SH-SY5Y (cell line): ENCODE measurements at regions not wholly inside any gene's neighbourhood (a gene's known extent, or its start where the extent isn't known, plus 50 kb on each side); places are given as distances from the start of the nearest gene placed in this dataset.

Source experiments
- GATA2 ChIP-seq: IDR thresholded peaks from 2 replicates; pipeline ENCODE4 v1.6.1; 2011; ENCODE audit warnings: mild to moderate bottlenecking, low read depth, low read length
- GATA3 ChIP-seq: IDR thresholded peaks from 2 replicates; pipeline ENCODE4 v1.6.1; 2011; ENCODE audit warnings: low read depth, mild to moderate bottlenecking, low read length, moderate library complexity

DNA sequence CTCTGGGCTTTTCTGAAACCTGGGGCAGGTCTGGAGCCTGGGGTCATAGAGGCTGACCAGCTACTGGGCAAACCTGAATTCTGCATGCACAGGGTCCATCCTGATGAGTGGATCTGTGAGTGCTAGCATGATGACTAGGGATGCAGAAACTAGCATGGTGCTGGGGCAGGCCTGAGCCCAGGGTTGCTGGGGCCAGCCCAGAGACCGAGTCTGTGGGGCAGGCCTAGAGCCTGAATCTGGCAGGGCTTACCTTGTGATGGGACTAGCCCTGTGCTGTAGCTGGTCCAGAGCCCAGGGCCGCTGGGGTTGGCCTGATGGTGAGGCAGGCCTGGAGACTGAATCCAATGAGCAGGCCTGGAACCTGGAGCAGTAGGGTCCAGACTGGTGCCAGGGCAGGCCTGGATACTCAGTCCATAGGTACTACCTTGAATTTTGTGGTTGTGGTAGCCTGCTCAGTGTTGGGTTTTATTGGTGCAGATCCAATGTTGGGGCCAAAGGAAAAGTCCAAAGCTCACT is 313.5 kb downstream of the TLR4 start:
- no peak for TF ChIP-seq GATA2
- no peak for TF ChIP-seq GATA3
